ENCODE measurements at regions not wholly inside any gene's neighbourhood (a gene's known extent, or its start where the extent isn't known, plus 50 kb on each side); places are given as distances from the start of the nearest gene placed in this dataset.
"Not testable (repeated sequence)": the region's sequence is repeated elsewhere in the genome, so short reads cannot be mapped to it uniquely, and the experiment has no call there.

- no peak for DNase-seq
Observed at GRCh38 chr2:188645986-188646385, 328.2 kb upstream of the COL3A1 start.

- DNase-seq, result no peak
Observed at GRCh38 chr2:188647430-188648070, 326.6 kb upstream of the COL3A1 start.

- no peak for DNase-seq
Observed at GRCh38 chr2:188659656-188660406, 314.3 kb upstream of the COL3A1 start.

- no peak for DNase-seq
Observed at GRCh38 chr2:188663301-188663700, 310.9 kb upstream of the COL3A1 start.

- DNase-seq, result no peak
Observed at GRCh38 chr2:188664416-188664815, 309.8 kb upstream of the COL3A1 start.

GRCh38 chr2:188664951-188665595, 309.1 kb upstream of the COL3A1 start:
- no peak for DNase-seq

GRCh38 chr2:188665727-188666304, 308.4 kb upstream of the COL3A1 start:
- DNase-seq, result no peak

GRCh38 chr2:188666503-188666902, 307.7 kb upstream of the COL3A1 start:
- DNase-seq, result no peak

- no peak for DNase-seq
Observed at GRCh38 chr2:188668017-188668680, 306.0 kb upstream of the COL3A1 start.

GRCh38 chr2:188675391-188676009, 298.7 kb upstream of the COL3A1 start:
- no peak for DNase-seq

GRCh38 chr2:188676010-188676400, 298.2 kb upstream of the COL3A1 start:
- DNase-seq, result no peak

GRCh38 chr2:188677142-188677541, 297.0 kb upstream of the COL3A1 start:
- DNase-seq, result no peak

GRCh38 chr2:188678882-188679281, 295.3 kb upstream of the COL3A1 start:
- no peak for DNase-seq

GRCh38 chr2:188682838-188683237, 291.3 kb upstream of the COL3A1 start:
- DNase-seq, result no peak

GRCh38 chr2:188684795-188685194, 289.4 kb upstream of the COL3A1 start:
- no peak for DNase-seq

- no peak for DNase-seq
Observed at GRCh38 chr2:188693111-188693510, 281.1 kb upstream of the COL3A1 start.

GRCh38 chr2:188693771-188694170, 280.4 kb upstream of the COL3A1 start:
- DNase-seq, result no peak

GRCh38 chr2:188695953-188696352, 278.2 kb upstream of the COL3A1 start:
- no peak for DNase-seq

- not testable (repeated sequence) for DNase-seq
Observed at GRCh38 chr2:188698151-188698550, 276.0 kb upstream of the COL3A1 start.

GRCh38 chr2:188701836-188702235, 272.3 kb upstream of the COL3A1 start:
- no peak for DNase-seq

GRCh38 chr2:188705191-188705590, 269.0 kb upstream of the COL3A1 start:
- DNase-seq, result no peak

GRCh38 chr2:188713961-188714360, 260.2 kb upstream of the COL3A1 start:
- DNase-seq, result no peak

Data from SHP77 (cell line).